ENCODE measurements at regions not wholly inside any gene's neighbourhood (a gene's known extent, or its start where the extent isn't known, plus 50 kb on each side); places are given as distances from the start of the nearest gene placed in this dataset.

- TF ChIP-seq, protein P1, sequence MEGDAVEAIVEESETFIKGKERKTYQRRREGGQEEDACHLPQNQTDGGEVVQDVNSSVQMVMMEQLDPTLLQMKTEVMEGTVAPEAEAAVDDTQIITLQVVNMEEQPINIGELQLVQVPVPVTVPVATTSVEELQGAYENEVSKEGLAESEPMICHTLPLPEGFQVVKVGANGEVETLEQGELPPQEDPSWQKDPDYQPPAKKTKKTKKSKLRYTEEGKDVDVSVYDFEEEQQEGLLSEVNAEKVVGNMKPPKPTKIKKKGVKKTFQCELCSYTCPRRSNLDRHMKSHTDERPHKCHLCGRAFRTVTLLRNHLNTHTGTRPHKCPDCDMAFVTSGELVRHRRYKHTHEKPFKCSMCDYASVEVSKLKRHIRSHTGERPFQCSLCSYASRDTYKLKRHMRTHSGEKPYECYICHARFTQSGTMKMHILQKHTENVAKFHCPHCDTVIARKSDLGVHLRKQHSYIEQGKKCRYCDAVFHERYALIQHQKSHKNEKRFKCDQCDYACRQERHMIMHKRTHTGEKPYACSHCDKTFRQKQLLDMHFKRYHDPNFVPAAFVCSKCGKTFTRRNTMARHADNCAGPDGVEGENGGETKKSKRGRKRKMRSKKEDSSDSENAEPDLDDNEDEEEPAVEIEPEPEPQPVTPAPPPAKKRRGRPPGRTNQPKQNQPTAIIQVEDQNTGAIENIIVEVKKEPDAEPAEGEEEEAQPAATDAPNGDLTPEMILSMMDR (conservative IDR thresholded peaks at IDR 0.05; ENCODE audit: low read length), result no peak
- TF ChIP-seq EZH2phosphoT487 (IDR thresholded peaks at IDR 0.05; ENCODE audit: borderline replicate concordance), result no peak
Observed at GRCh38 chr3:193795062-193795690, 202.2 kb downstream of the OPA1 start.
